ENCODE measurements at regions not wholly inside any gene's neighbourhood (a gene's known extent, or its start where the extent isn't known, plus 50 kb on each side); places are given as distances from the start of the nearest gene placed in this dataset.
A peak's percentile ranks its signal among the peaks of the same experiment; 100 is the strongest.

DNA sequence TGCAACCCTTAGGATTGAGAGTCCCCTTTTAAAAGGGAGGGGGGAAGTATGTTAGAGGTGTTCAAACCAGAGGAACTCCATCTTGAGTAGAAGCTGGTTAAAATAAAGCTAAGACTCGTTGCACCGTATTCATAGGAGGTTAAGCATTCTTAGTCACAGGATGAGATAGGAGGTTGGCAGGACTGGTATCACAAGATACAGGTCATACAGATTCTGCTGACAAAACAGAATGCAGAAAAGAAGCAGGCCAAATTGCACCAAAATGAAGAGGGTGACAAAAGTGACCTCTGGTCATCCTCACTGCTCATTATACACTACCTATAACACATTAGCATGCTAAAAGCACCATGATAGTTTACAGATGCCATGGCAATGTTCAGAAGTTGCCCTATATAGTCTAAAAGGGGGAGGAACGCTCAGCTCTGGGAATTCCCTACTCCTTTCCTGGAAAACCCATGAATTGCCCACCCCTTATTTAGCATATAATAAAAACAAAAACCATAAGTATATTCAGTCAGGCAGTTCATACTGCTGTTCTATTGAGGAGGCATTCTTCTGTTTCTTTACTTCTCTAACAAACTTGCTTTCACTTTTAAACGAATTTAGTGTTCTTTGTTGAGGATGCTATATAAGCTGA is 192.2 kb upstream of the NDUFV2 start:
- no peaks in the 10 kb centered on the region for H3K9me1 ChIP-seq (ENCODE audit: control insufficient read depth, extremely low read depth, insufficient read depth, low read length)
- no peak for TF ChIP-seq EZH2 (IDR thresholded peaks at IDR 0.05; ENCODE audit: low read length)
- no peak for TF ChIP-seq CTCF (optimal IDR thresholded peaks at IDR 0.05 in 1 of 3, IDR thresholded peaks at IDR 0.05 in 1 of 3, conservative IDR thresholded peaks at IDR 0.05 in 1 of 3; ENCODE audit: extremely low read depth in 1 of 3, insufficient read depth in 2 of 3, low read length in 3 of 3)
- no peaks in the 10 kb centered on the region for H4K20me1 ChIP-seq (ENCODE audit: control insufficient read depth, extremely low read depth, insufficient read depth, low read length)
- peaks cover 4% of the 10 kb centered on the region for H3K4me1 ChIP-seq (ENCODE audit: control insufficient read depth, extremely low read depth, insufficient read depth, low read length)
- peak overlapping the region; percentile 20 for H2AFZ ChIP-seq (ENCODE audit: control insufficient read depth, low read length)
- no peaks in the 10 kb centered on the region for H3K36me3 ChIP-seq (ENCODE audit: control insufficient read depth in 2 of 2, extremely low read depth in 1 of 2, insufficient read depth in 2 of 2, low read length in 2 of 2)
- no peak overlapping the region for H3K9ac ChIP-seq (ENCODE audit: control insufficient read depth, extremely low read depth, insufficient read depth, low read length)
- FAIRE-seq, result no peak
- H3K79me2 ChIP-seq (ENCODE audit: control insufficient read depth, insufficient read depth, low read length), result no peaks in the 10 kb centered on the region
- no peak overlapping the region for H3K27ac ChIP-seq (ENCODE audit: control insufficient read depth, insufficient read depth, low read length)
- no peak overlapping the region for H3K4me3 ChIP-seq (ENCODE audit: control insufficient read depth in 2 of 3, extremely low read depth in 1 of 3, insufficient read depth in 2 of 3, low read depth in 1 of 3, low read length in 3 of 3)
- H3K4me2 ChIP-seq (ENCODE audit: control insufficient read depth, extremely low read depth, insufficient read depth, low read depth, low read length), result peak overlapping the region; percentile 34
- DNase-seq (ENCODE audit: low read depth, low spot score), result no peak
- dilution Hi-C loops (cut with MboI; ENCODE audit: extremely low pct_ligation_motif_present, low sequenced_read_pairs), result no loop called here
- H3K27me3 ChIP-seq (ENCODE audit: control insufficient read depth, extremely low read depth, insufficient read depth, low read length), result no peaks in the 10 kb centered on the region
- H3K9me3 ChIP-seq (ENCODE audit: control insufficient read depth, low read depth, low read length), result no peaks in the 10 kb centered on the region

GRCh38 chr18:8910843-8911242 is 191.7 kb upstream of the NDUFV2 start:
- TF ChIP-seq CTCF (optimal IDR thresholded peaks at IDR 0.05 in 1 of 3, IDR thresholded peaks at IDR 0.05 in 1 of 3, conservative IDR thresholded peaks at IDR 0.05 in 1 of 3; ENCODE audit: extremely low read depth in 1 of 3, insufficient read depth in 2 of 3, low read length in 3 of 3), result no peak
- DNase-seq (ENCODE audit: low read depth, low spot score), result no peak
- dilution Hi-C loops (cut with MboI; ENCODE audit: extremely low pct_ligation_motif_present, low sequenced_read_pairs), result no loop called here
- peak overlapping the region; percentile 34 for H3K4me2 ChIP-seq (ENCODE audit: control insufficient read depth, extremely low read depth, insufficient read depth, low read depth, low read length)
- FAIRE-seq, result no peak
- no peak overlapping the region for H3K9ac ChIP-seq (ENCODE audit: control insufficient read depth, extremely low read depth, insufficient read depth, low read length)
- H3K36me3 ChIP-seq (ENCODE audit: control insufficient read depth in 2 of 2, extremely low read depth in 1 of 2, insufficient read depth in 2 of 2, low read length in 2 of 2), result no peaks in the 10 kb centered on the region
- H3K79me2 ChIP-seq (ENCODE audit: control insufficient read depth, insufficient read depth, low read length), result no peaks in the 10 kb centered on the region
- no peaks in the 10 kb centered on the region for H3K9me1 ChIP-seq (ENCODE audit: control insufficient read depth, extremely low read depth, insufficient read depth, low read length)
- H3K9me3 ChIP-seq (ENCODE audit: control insufficient read depth, low read depth, low read length), result no peaks in the 10 kb centered on the region
- peaks cover 4% of the 10 kb centered on the region for H3K4me1 ChIP-seq (ENCODE audit: control insufficient read depth, extremely low read depth, insufficient read depth, low read length)
- no peaks in the 10 kb centered on the region for H4K20me1 ChIP-seq (ENCODE audit: control insufficient read depth, extremely low read depth, insufficient read depth, low read length)
- H3K4me3 ChIP-seq (ENCODE audit: control insufficient read depth in 2 of 3, extremely low read depth in 1 of 3, insufficient read depth in 2 of 3, low read depth in 1 of 3, low read length in 3 of 3), result no peak overlapping the region
- H3K27ac ChIP-seq (ENCODE audit: control insufficient read depth, insufficient read depth, low read length), result no peak overlapping the region
- no peaks in the 10 kb centered on the region for H3K27me3 ChIP-seq (ENCODE audit: control insufficient read depth, extremely low read depth, insufficient read depth, low read length)
- H2AFZ ChIP-seq (ENCODE audit: control insufficient read depth, low read length), result no peak overlapping the region
